ENCODE measurements at regions not wholly inside any gene's neighbourhood (a gene's known extent, or its start where the extent isn't known, plus 50 kb on each side); places are given as distances from the start of the nearest gene placed in this dataset.
"Not testable (repeated sequence)": the region's sequence is repeated elsewhere in the genome, so short reads cannot be mapped to it uniquely, and the experiment has no call there.

DNA sequence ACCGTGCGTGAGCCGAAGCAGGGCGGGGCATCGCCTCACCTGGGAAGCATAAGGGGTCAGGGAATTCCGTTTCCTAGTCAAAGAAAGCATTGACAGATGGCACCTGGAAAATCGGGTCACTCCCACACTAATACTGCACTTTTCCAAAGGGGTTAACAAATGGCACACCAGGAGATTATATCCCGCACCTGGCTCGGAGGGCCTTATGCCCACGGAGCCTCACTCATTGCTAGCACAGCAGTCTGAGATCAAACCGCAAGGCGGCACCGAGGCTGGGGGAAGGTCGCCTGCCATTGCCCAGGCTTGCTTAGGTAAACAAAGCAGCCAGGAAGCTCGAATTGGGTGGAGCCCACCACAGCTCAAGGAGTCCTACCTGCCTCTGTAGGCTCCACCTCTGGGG lies 1698.1 kb downstream of the TP53TG3F start:
- not testable (repeated sequence) for DNase-seq, ATAC-seq
- intact Hi-C loops (cut with DNase I) = loop anchor here in 1 of 2 donors (10.0 kb wide), 1 partner anchor 47 kb away; no protein-coding TSS in a partner anchor

DNA sequence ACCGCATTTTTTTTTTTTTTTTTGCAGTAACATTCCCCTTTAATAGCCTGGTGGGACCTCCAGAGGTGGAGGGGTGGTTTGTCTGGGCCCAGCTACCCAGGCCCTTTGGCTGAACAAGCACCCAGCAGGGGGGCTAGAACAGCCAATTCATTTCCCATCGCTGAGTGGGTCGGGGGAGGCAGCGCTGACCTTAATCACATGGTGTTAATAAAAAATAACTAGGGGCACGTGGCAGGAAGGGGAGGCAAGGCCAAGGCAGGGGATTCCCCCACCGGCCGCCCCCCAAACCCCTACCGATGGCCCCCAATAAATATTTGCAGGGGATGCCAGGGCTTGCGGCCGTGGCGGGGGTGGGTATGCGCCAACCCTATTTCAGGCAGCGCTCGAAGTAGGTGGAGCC lies 1709.9 kb downstream of the TP53TG3F start:
- ATAC-seq; DNase-seq; intact Hi-C loops (cut with DNase I): not testable (repeated sequence)

DNA sequence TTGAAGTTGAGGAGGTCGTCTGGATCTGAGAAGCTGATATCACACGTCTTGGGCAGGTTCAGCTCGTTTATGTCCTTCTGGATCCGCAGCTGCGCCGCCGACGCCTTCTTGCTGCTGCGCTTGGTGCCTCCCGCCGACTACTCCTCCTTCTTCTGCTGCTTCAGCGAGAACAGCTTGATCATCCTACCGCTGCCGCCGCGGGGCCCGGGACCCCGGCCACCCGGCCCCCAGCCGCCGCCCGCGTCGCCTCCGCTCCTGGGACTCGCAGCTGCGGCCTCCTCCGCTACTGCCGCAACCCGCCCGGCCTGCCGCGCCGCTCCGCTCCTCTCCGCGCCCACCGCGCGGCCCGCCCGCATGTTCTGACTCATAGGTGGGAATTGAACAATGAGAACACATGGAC lies 1710.6 kb downstream of the TP53TG3F start:
- intact Hi-C loops (cut with DNase I); ATAC-seq; DNase-seq: not testable (repeated sequence)

DNA sequence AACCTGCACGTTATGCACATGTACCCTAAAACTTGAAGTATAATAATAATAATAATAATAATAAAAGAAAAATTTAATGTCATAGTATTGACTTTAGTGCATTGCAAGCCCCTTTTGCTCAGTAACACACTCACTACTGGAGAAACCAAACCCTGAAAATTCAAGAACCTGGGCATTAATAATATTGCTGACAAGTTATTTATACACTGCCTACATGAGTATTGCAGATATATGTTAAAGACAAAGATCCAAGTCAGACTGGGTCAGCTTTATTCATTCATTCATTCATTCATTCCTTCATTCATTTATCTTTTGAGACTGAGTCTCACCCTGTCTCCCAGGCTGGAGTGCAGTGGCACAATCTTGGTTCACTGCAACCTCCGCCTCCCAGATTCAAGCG lies 1711.2 kb downstream of the TP53TG3F start:
- intact Hi-C loops (cut with DNase I) = no loop called here
- ATAC-seq (no peak), DNase-seq (no peak)

DNA sequence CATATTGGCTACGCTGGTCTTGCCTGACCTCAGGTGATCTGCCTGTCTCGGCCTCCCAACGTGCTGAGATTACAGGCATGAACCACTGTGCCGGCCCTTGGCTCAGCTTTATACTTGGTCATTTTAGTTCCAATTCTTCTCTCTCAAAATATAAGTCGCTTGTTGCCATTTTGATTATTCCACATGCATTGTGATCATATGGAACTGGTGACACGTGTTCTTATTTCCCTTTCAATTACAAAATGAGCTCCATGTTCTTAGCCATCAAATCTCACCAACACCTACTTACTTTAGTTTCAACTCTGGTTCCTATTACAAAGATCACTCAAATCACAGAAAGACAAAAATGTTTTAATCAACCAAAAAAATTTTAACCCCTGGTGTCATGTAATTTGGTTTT lies 1711.7 kb downstream of the TP53TG3F start:
- no peak for DNase-seq
- no peak for ATAC-seq
- intact Hi-C loops (cut with DNase I) = no loop called here

DNA sequence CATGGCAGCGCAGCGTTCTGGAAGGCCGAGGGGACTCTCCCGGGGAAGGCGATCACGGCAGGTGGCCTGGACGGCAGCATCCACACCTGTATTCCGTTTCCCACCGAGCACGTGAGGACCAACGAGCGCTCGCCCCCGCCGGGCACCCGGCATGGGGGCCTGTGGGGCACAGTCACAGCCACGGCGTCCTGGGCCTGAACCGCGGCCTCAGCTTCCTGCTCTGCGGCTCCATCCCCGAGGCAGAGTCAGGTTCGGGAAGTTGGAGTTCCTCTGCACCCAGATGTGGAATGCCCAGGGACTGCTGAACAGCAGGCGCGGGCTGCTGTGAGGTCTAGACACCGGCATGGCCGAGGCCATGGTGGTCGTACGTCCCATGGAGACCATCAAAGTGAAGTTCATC lies 1713.9 kb downstream of the TP53TG3F start:
- intact Hi-C loops (cut with DNase I) = no loop called here
- no peak for ATAC-seq

DNA sequence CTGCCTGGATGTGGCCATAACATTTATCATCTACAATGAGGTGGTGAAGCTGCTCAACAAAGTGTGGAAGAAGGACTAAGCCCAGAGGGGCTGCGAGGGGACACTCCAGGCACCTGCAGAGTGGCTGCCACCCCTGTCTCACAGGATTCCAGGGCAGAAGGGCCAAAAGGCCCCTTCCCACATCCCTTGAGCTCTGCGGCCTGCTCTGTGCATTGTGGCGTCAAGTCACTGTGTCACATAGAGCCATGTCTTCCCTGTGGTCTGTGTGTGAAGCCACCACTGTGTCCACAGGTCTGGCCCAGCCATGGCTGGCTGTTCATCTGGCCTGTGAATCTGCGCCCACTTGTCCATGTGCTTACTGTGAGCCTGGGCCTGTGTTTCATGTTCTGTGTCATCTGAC lies 1714.6 kb downstream of the TP53TG3F start:
- intact Hi-C loops (cut with DNase I) = no loop called here
- DNase-seq = no peak
- no peak for ATAC-seq

More for the DNA sequence above, 1713.9 kb downstream of the TP53TG3F start:
- DNase-seq = no peak

DNA sequence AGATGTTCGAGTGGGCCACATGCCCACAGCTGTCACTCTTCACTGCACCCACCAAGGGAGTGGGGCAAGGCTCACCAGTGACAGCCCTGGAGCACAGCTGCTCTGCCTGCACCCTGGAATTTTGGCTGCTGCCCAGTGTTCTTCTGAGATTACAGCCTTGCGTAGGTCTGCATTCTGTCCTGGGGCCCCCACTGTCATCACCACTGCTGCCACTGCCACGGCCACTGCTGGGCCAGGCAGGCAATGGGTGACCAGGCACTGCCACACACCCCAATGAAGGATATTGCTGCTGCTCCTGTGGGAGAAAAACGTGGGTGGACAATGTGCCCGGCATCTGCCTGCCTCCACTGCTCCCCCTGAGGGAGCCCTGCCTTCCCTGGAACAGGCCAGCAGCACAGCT lies 1717.0 kb downstream of the TP53TG3F start:
- no peak for ATAC-seq

DNA sequence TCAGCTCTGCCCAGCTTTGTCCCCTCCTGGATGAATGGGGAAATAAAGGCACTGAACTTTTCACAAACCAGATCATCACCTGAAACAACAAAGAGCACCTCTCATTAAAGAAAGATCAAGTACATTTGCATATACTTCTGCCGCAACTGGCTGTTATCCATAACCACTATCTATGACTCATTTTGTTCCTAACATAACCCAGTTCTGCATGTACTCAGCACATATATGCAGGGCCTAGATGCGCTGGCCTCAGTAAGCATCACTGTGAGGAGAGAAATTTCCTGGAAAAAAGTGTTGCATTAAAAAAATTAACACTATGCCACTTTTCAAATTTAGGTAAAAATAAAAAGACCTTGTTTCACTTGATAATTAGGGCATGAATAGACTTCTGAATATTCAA lies 1718.4 kb downstream of the TP53TG3F start:
- intact Hi-C loops (cut with DNase I) = no loop called here
- no peak for DNase-seq
- no peak for ATAC-seq

More for the DNA sequence above, 1717.0 kb downstream of the TP53TG3F start:
- DNase-seq = no peak
- intact Hi-C loops (cut with DNase I) = no loop called here

DNA sequence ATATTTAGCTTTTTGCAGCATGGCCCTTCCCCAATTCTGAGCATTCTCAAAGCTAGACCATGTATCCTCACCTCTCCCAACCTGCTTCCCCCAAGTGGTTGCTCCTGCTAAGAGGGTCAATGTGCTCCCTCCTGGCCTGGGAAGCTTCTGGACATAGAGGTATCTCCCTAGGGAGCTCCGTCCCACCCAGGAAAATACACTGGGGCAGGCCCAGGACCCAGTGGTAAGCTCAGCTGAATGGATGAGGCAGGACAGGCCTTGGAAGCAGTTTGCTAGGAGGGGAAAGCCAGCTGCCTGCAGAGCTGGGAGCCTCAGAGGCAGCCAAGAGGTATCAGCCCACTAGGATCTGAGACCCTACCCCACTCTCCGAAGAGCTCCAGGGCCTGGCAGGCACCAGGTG lies 1721.6 kb downstream of the TP53TG3F start:
- no peak for DNase-seq
- intact Hi-C loops (cut with DNase I) = no loop called here
- ATAC-seq = no peak

DNA sequence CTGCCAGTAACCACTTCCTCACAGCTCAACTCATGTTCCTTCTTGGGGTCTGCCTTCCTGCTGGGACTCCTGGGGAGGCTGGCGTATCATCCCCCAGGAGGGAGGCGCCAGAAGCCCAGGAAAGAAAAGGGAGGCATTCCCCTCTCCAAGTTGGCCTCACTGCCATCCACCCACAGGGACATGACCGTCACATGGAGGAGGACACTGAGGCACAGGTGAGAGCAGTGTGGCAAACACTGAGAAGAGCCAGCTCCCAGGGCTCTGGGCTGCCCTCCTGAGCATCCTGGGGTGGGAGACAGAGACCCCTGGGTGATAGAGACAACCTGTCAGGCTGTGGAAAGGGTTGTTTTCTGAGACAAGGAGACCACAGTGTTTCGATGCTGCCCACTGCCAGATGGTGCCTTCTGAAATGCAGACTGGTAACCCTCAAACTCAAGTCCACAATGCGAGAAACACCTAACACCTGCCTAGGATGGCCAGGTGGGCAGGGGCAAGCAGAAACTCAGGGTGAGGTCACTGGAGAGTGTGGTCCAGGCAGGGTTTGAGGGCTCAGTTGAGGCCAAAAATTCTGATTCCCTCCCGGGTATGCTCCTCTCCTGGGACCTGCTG lies 1722.1 kb downstream of the TP53TG3F start:
- DNase-seq (no peak), ATAC-seq (no peak)
- intact Hi-C loops (cut with DNase I) = no loop called here

DNA sequence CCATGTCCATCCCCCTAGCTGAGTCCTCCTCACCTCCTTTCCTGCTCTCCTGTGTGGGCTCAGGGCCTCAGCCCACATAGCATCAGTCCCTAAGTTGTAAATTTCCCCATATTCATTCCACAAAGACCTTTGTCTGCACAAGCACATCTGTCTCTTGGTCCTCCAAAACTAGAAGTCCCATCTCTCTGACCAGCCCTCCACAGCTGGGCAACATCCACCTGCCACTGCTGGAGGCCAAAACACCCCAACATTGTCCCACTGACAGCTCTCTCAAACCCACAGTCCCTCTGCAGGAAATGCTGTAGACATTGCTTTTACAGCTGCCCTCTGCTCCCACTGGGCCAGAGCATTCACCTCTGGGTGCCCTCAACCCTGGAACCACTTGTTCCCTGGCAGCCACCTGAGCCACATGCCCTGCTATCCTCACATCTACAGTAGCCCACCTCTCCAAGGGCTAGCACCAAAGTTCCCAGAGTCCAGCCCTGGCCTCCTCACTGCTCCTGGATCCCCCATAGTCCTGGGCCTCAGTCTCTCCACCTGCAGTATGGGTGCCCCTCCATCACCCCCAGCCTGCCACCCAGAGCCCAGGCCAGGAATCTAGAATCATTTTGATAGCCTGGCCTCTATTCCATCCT lies 1722.7 kb downstream of the TP53TG3F start:
- intact Hi-C loops (cut with DNase I) = no loop called here
- ATAC-seq (no peak), DNase-seq (no peak)

DNA sequence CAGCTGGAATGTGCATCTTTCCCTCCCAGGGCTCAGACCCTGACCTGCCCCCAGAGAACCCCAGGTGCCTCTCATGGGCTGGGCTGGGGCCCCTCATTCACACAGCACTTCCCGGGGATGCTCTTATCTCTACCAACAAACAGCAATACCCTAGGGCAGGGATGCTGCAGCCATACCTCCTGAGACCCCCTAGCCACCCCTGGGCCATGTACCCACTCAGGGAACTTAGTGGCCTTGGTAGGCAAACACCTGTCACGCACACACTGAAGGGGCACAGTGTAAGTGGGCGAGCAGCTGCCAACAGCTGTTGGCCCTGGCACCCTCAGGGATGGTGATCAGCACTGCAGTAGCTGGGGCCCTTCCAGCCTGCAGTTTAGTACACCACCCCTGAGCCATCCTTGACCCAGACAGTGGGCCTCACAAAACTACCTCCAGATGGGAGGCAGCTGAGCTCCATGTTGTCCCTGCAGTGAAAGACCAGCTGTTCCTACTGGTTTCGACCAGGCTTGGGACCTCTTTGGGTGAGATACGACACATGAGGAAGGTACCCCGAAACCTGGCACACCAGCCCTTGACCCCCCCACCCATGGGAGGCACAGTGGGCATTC lies 1723.6 kb downstream of the TP53TG3F start:
- ATAC-seq = no peak
- intact Hi-C loops (cut with DNase I) = no loop called here

DNA sequence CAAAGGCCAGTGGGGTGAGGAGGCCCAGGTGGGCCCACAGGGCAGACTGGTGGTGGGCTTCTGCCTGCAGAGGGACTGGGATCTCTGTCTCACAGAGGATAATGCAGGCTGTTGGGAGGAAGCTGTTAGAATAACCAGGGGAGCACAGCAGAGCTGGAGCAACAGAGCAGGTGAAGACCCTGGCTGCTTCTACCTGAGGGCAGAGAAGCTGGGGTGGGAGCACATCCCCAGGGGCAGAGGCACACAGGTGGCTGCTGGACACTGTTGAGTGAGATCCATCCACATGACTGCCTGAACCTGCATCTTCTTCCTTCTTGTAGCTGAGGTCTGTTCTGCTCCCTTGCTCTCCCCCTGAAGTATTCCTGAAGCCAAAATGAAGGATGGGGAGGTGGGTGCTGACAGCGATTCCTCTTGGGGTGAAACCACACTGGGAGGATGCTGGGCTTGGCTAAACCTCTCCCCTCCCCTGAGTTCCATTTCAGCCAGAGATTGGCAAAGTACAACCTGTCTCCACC lies 1725.0 kb downstream of the TP53TG3F start:
- intact Hi-C loops (cut with DNase I) = no loop called here
- DNase-seq = no peak
- no peak for ATAC-seq

More for the DNA sequence above, 1723.6 kb downstream of the TP53TG3F start:
- DNase-seq = no peak

DNA sequence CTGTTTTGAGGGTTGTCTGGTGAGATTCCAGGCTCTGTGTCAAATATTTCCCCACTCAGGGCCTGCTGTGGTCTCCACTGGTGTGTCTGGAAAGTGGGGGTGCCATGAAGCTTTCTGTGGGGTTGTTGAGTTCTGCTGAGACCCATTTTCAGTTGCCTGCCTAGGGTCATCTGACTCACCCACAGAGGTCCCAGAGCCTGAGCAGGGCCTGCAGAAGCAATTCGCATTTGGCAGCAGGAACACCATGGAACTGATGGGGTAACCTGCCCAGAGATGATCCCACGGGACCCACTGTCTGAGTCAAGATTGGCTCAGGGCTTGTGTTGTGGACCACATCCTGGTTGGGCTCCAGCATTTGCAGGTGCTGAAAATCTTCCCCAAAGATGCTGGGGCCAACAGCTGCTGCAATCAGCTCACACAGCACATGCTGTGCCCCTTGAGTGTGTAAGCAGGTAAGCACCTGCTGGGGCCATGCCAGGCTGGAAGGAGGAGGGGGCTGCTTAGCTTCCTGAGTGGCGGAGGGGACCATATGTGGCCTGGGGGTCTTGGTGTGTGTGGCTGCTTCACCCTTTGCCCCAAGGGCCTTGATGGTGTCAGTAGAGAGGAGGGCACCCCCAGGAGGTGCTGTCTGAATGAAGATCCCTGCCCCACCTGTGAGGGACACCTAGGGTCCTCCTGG lies 1726.1 kb downstream of the TP53TG3F start:
- intact Hi-C loops (cut with DNase I) = no loop called here
- ATAC-seq (no peak), DNase-seq (no peak)

DNA sequence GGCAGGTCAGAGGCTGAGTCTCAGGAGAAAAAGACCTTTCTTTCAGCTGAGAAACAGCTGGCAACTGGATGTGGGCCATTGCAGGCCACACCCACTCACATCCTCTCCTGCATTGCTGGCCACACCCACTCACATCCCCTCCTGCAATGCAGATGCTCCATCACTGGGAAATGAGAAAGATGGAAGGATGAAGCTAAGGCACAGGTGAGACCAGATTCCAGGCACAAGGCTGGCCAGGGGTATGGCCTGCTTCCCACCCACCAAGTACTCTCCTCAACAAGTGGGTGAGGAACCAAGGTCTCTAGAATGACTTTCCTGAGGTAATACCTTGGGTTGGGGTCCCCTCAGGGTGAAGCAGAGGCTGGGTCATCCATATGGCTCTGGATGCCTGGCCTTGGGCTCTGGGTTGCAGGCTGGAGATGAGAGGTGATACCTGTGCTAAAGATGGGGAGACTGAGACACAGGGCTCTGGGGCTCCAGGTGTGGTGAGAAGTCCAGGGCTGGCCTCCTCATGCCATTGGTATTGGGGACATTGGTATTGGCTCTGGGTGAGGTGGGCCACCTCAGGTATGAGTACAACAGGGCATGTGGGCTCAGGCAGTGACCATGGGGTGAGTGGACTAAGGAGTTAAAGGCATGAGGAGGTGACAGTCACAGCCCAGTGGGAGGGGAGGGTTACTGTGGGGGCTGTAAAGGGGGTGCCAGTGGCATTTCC lies 1726.8 kb downstream of the TP53TG3F start:
- intact Hi-C loops (cut with DNase I) = no loop called here
- DNase-seq = no peak
- ATAC-seq = no peak

DNA sequence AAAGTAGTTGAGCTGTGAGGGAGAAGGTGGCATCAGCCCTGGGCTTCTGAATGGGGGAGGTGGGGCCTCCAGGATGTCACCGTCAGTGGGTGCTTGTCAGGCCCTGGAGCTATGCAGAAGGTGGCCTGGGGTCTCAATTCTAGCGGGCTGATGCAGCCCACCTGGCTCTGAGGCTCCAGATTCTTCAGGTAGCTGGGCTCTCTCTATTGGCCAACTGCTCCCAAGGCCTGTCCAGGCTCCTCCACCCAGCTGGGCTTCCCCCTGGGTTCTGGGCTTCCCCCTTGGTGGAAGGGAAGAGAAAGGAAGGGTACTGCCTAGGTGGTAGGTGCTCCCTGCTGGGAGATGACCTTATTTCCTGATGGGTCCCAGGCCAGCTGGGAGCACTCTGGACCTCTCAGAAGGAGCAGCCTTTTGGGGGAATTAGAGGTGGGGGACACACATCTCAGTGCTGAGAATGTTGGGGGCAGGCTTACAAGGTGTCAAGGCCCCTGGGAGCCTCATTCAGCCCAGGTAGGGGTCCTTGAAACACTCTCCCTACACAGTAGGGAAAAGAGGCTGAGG lies 1728.3 kb downstream of the TP53TG3F start:
- no peak for ATAC-seq
- no peak for DNase-seq
- intact Hi-C loops (cut with DNase I) = no loop called here

DNA sequence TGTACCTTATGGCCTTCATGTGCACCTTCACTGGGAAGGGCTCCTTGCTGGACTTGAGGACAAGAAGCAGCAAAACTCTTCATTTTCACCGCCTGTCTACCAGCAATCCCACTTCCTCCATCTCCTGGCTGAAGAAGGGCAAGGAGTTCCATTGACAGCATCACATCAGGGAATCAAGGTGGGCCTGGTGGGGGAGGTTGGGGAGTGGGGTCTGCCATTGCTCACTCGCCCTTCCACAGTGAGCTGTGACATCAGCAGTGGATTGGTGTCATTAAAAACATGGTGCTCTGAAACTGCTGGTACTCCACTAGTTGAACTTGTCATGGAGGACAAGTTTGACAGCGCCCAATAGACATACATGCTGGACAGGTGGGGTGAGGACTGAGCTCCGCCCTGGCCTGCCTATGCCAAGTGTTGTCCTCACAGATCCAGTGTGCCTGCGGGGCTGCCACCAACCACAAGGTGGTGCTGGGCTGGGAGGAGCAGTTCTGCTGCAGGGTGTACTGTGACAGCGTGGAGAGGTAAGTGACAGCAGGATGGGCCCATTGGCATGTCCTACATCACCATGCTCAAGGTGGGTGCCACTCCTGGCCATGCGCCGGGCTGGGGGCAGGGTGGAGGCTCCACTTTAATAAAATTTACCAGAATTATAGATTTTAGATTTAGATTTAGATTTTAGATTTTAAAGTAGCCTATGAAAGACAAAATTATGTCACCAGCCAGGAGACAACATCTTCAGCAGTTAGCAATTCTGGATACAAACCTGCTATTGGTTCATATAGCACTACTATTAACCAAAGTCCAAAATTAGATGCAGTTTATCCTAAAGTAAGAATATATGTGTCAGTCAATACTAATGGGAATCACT lies 1729.1 kb downstream of the TP53TG3F start:
- no peak for DNase-seq
- intact Hi-C loops (cut with DNase I) = no loop called here
- no peak for ATAC-seq
